HepG2 (cell line): ENCODE measurements at regions not wholly inside any gene's neighbourhood (a gene's known extent, or its start where the extent isn't known, plus 50 kb on each side); places are given as distances from the start of the nearest gene placed in this dataset.
A peak's percentile ranks its signal among the peaks of the same experiment; 100 is the strongest.

Experiments
- ATAC-seq: fragments of 200-7000 bp; cut with Tn5 transposase; 3 replicates; pipeline ENCODE4 v1.9.1; 2020; ENCODE audit warnings: mild to moderate bottlenecking, moderate library complexity
- BruUV-seq: library from RNA; stranded (reverse); fragments of 400-500 nt; replicated peaks from 2 replicates; lab custom pipeline; 2021; lab: Mats Ljungman, UMichigan
- CTCF ChIA-PET: fragments of 300-600 bp; formaldehyde crosslinking; extraction: SDS; loops from one replicate; lab custom pipeline; 2021; ENCODE audit warnings: low total read pairs, inconsistent platforms, low intra/inter-chr PET ratio; lab: Yijun Ruan, JAX
- POLR2A ChIA-PET: fragments of 350-600 bp; sonication (Branson Sonifier 250); formaldehyde crosslinking; loops from one replicate; lab custom pipeline; 2020; ENCODE audit warnings: antibody characterized with exemption, inconsistent platforms; lab: Yijun Ruan, JAX
- DNase-seq: peaks from one replicate; pipeline ENCODE4 v3.0.0-alpha.2; 2015; ENCODE audit warnings: low spot score
- FAIRE-seq: peaks from 3 replicates; lab custom pipeline; 2011; peaks lifted over from hg19 to GRCh38; lab: Jason Lieb, UNC
- H2AFZ ChIP-seq: one replicate; pipeline ENCODE4 v1.6.1; 2011; ENCODE audit warnings: low read length, inconsistent platforms
- H3K27ac ChIP-seq: fragments of 300-600 bp; 3 replicates; pipeline ENCODE4 v1.8.0; 2011; ENCODE audit warnings: mixed run types, mild to moderate bottlenecking, mixed read lengths, low read length, inconsistent platforms; ENCODE audit not compliant: insufficient read depth; ENCODE audit errors: extremely low read length
- H3K27me3 ChIP-seq, 2 experiments: fragments of 200-600 bp in 1 of 2; 2 replicates in 1 of 2; 3 replicates in 1 of 2; pipeline versions ENCODE4 v1.6.0 to v1.8.0; 2011; ENCODE audit warnings: low read length in 2 of 2, mild to moderate bottlenecking in 2 of 2, moderate library complexity in 2 of 2, inconsistent platforms in 1 of 2; ENCODE audit not compliant: insufficient read depth in 2 of 2, control insufficient read depth in 1 of 2
- H3K36me3 ChIP-seq, 2 experiments: fragments of 200-600 bp in 1 of 2; replicated peaks in 1 of 2; 2 replicates in 1 of 2; 3 replicates in 1 of 2; pipeline versions ENCODE4 v1.5.1 to v1.8.0; 2011; ENCODE audit warnings: low read length in 2 of 2, inconsistent platforms in 1 of 2; ENCODE audit not compliant: insufficient read depth in 2 of 2, control insufficient read depth in 1 of 2
- H3K4me1 ChIP-seq: 2 replicates; pipeline ENCODE4 v1.5.1; 2012; ENCODE audit warnings: low read length, inconsistent platforms; ENCODE audit not compliant: insufficient read depth
- H3K4me2 ChIP-seq: 2 replicates; pipeline ENCODE4 v1.6.0; 2011; ENCODE audit warnings: low read depth, low read length, inconsistent platforms
- H3K4me3 ChIP-seq, 3 experiments: fragments of 200-600 bp in 1 of 3; sonication (generic), shearing (Covaris generic) in 1 of 3; replicated peaks in 1 of 3; 2 replicates each; pipeline ENCODE4 v1.5.1; 2011 to 2016; ENCODE audit warnings: low read length in 3 of 3, inconsistent platforms in 2 of 3, low read depth in 2 of 3, mild to moderate bottlenecking in 2 of 3, control low read depth in 1 of 3, mixed read lengths in 1 of 3; ENCODE audit not compliant: insufficient read depth in 1 of 3
- H3K79me2 ChIP-seq: one replicate; pipeline ENCODE4 v1.6.1; 2011; ENCODE audit warnings: low read length, inconsistent platforms; ENCODE audit not compliant: insufficient read depth
- H3K9ac ChIP-seq: 2 replicates; pipeline ENCODE4 v1.6.0; 2011; ENCODE audit warnings: mild to moderate bottlenecking, low read depth, low read length, inconsistent platforms; ENCODE audit not compliant: insufficient read depth
- H3K9me3 ChIP-seq: 2 replicates; pipeline ENCODE4 v1.5.1; 2012; ENCODE audit warnings: mild to moderate bottlenecking, low read length
- H4K20me1 ChIP-seq: 2 replicates; pipeline ENCODE4 v1.6.0; 2011; ENCODE audit warnings: inconsistent platforms, mild to moderate bottlenecking, low read length, moderate library complexity; ENCODE audit not compliant: insufficient read depth
- ATF3 ChIP-seq: sonication (generic); formaldehyde crosslinking; IDR thresholded peaks from 2 replicates; pipeline ENCODE4 v1.4.0; 2020; ENCODE audit warnings: missing genetic modification reagents
- FLYWCH1 ChIP-seq: sonication (generic); formaldehyde crosslinking; IDR thresholded peaks from 2 replicates; pipeline ENCODE4 v1.8.1; 2023; ENCODE audit warnings: mild to moderate bottlenecking, missing genetic modification reagents
- MBNL3 ChIP-seq: fragments of 250-450 bp; sonication (Bioruptor Pico); conservative IDR thresholded peaks from 2 replicates; pipeline ENCODE4 v1.8.0; 2022; ENCODE audit warnings: mild to moderate bottlenecking, inconsistent platforms
- NR2C2 ChIP-seq: sonication (generic); formaldehyde crosslinking; IDR thresholded peaks from 2 replicates; pipeline ENCODE4 v1.4.0; 2020; ENCODE audit warnings: missing genetic modification reagents, mild to moderate bottlenecking, moderate library complexity, borderline replicate concordance
- SATB2 ChIP-seq: sonication (generic); formaldehyde crosslinking; IDR thresholded peaks from 2 replicates; pipeline ENCODE4 v1.5.0; 2020; ENCODE audit warnings: missing genetic modification reagents
- ZNF142 ChIP-seq: sonication (generic); formaldehyde crosslinking; IDR thresholded peaks from 2 replicates; pipeline ENCODE4 v1.4.0; 2020; ENCODE audit warnings: missing genetic modification reagents
- ZNF276 ChIP-seq: sonication (generic); formaldehyde crosslinking; IDR thresholded peaks from 2 replicates; pipeline ENCODE4 v1.4.0; 2020; ENCODE audit warnings: mild to moderate bottlenecking, low read depth, missing genetic modification reagents
- ZNF574 ChIP-seq: sonication (generic); formaldehyde crosslinking; IDR thresholded peaks from 2 replicates; pipeline ENCODE4 v1.4.0; 2020; ENCODE audit warnings: missing genetic modification reagents
- ZNF720 ChIP-seq: sonication (generic); formaldehyde crosslinking; IDR thresholded peaks from 2 replicates; pipeline ENCODE4 v1.4.0; 2020; ENCODE audit warnings: missing genetic modification reagents
- ZNF768 ChIP-seq: sonication (generic); formaldehyde crosslinking; IDR thresholded peaks from 2 replicates; pipeline ENCODE4 v1.4.0; 2020; ENCODE audit warnings: missing genetic modification reagents
- ZNF777 ChIP-seq: sonication (generic); formaldehyde crosslinking; IDR thresholded peaks from 2 replicates; pipeline ENCODE4 v1.4.0; 2020; ENCODE audit warnings: missing genetic modification reagents
- ZSCAN5A ChIP-seq: sonication (generic); formaldehyde crosslinking; IDR thresholded peaks from 2 replicates; pipeline ENCODE4 v1.8.0; 2022; ENCODE audit warnings: mild to moderate bottlenecking, missing genetic modification reagents, borderline replicate concordance
- WGBS: methylation state at CpG from one replicate; pipeline ENCODE4 v1.1.6; 2017; ENCODE audit warnings: low lambda C conversion rate; 5-methylcytosine and 5-hydroxymethylcytosine counted together
- in situ Hi-C: cut with HindIII; loops from 2 replicates; pipeline ENCODE4 v1.10.0; 2017; ENCODE audit warnings: low pct_unique_long_range_greater_than_20kb; ENCODE audit not compliant: extremely low pct_ligation_motif_present
- intact Hi-C: fragments of 100-400 bp; cut with micrococcal nuclease; formaldehyde crosslinking; loops from one replicate; pipeline ENCODE4 v1.10.0; 2022; ENCODE audit not compliant: unreplicated experiment

GRCh38 chrX:39969819-39970504, 127.8 kb downstream of the BCOR start:
- Histone ChIP-seq H3K36me3 (no peaks in the 10 kb centered on the region), H3K4me1 (peaks cover 48% of the 10 kb centered on the region), H3K4me2 (peak overlapping the region; percentile 37; the same call in 1 of the 2 replicates), H4K20me1 (no peaks in the 10 kb centered on the region), H3K79me2 (no peaks in the 10 kb centered on the region), H3K4me3 (no peak overlapping the region), H2AFZ (no peak overlapping the region), H3K9me3 (peaks cover 4% of the 10 kb centered on the region; the same call in 1 of the 2 replicates), H3K27me3 (no peaks in the 10 kb centered on the region), H3K9ac (no peak overlapping the region), H3K27ac (no peak overlapping the region)
- in situ Hi-C loops (no loop called here), intact Hi-C loops (no loop called here)
- BruUV-seq, result no TSS peak
- ATAC-seq, result no peak
- 70% methylated on average over 11 of the region's 19 CpGs for WGBS
- FAIRE-seq, result no peak
- ChIA-PET POLR2A (no interaction called here), CTCF (no interaction called here)
- DNase-seq, result no peak
- TF ChIP-seq ZNF276 (CRISPR knock-in tag) (no peak), NR2C2 (no peak), ZNF777 (CRISPR knock-in tag) (no peak), SATB2 (no peak), MBNL3 (CRISPR knock-in tag) (no peak), ZSCAN5A (no peak), ATF3 (CRISPR knock-in tag) (no peak), ZNF574 (no peak), ZNF720 (CRISPR knock-in tag) (no peak), FLYWCH1 (CRISPR knock-in tag) (no peak), ZNF768 (CRISPR knock-in tag) (no peak), ZNF142 (CRISPR knock-in tag) (no peak)
